Lower leg skin (tissue), 3 donors: ENCODE measurements at regions not wholly inside any gene's neighbourhood (a gene's known extent, or its start where the extent isn't known, plus 50 kb on each side); places are given as distances from the start of the nearest gene placed in this dataset.

ENCODE experiments used
- CTCF ChIP-seq, 3 donors: fragments of 450-650 bp; IDR thresholded peaks; one replicate each; pipeline ENCODE4 v1.5.1; 2016; ENCODE audit warnings: antibody characterized with exemption in 3 of 3, mild to moderate bottlenecking in 3 of 3, moderate library complexity in 2 of 3
- POLR2A ChIP-seq, 2 donors: fragments of 450-650 bp; IDR thresholded peaks; one replicate each; pipeline ENCODE4 v1.6.1; 2016 to 2017; ENCODE audit warnings: antibody characterized with exemption in 2 of 2, mild to moderate bottlenecking in 1 of 2, moderate library complexity in 1 of 2

- TF ChIP-seq CTCF (IDR thresholded peaks at IDR 0.05) (no peak), POLR2A (IDR thresholded peaks at IDR 0.05) (no peak)
Observed at GRCh38 chr2:67065046-67065445, 332.1 kb upstream of the ETAA1 start.
